NCI-H748 (cell line): ENCODE measurements at regions not wholly inside any gene's neighbourhood (a gene's known extent, or its start where the extent isn't known, plus 50 kb on each side); places are given as distances from the start of the nearest gene placed in this dataset.

Experiments used
- DNase-seq: peaks from one replicate; lab custom pipeline; 2025; ENCODE audit not compliant: unreplicated experiment; lab: John Stamatoyannopoulos, UW

DNA sequence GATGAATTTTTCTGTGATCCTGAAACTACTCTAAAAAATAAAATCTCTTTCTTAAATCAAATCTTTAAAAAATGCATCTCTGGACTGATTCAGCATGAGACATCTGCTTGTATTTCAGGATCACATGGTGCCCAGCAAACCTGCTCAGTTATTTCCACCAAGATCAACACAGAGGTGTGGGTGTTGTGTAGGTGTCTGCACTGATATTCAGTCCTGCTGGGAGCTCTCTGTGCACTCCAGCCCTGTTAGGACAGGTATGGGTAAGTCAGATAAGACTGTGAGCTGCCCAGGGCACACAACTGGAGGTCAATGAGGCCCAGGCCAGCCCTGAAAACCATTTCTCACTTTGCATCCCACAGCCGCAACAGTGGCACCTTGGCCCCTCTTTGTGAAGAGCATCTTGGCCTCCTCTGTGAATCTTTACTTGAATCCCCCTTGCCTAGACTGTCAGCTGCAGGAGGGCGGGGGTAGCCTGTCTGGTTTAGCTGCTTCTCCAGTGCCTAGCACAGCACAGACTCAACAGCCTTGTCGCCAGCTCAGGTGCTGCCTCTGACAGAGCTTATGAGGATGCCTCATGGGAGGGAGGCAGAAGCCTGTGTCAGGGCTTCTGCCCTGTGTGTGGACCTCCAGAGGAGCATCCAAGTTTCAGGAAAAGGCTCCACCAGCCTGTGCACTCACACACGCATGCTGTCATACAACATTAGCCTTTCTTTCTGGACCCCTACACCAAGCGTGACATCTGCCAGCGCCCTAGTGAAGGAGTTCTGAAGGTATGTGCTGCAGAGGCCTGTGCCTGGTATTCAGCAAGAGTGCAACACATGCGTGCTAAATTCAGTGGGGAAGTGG, 187.6 kb upstream of the CST7 start:
- no peak for DNase-seq

DNA sequence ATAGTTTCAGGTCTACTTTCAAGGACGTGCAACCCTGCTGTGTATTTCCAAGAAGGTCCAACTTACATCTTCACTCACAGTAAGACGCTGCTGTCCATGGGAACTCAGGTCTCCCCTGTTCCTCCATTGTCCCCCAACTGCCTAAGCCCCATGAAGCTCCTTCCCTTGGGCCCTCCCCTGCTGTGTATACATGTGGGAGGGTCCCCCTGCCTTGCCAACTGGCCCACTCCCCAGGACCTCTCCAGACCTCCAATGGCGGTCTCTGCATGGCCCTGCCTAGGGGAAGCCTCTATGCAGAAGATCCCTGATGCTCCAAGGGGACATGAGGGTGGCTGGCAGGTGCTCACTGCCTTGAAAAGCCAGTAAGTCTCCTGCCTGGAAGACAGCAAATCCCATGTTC, 186.7 kb upstream of the CST7 start:
- DNase-seq, result no peak

GRCh38 chr20:24762791-24763350, 186.2 kb upstream of the CST7 start:
- no peak for DNase-seq

DNA sequence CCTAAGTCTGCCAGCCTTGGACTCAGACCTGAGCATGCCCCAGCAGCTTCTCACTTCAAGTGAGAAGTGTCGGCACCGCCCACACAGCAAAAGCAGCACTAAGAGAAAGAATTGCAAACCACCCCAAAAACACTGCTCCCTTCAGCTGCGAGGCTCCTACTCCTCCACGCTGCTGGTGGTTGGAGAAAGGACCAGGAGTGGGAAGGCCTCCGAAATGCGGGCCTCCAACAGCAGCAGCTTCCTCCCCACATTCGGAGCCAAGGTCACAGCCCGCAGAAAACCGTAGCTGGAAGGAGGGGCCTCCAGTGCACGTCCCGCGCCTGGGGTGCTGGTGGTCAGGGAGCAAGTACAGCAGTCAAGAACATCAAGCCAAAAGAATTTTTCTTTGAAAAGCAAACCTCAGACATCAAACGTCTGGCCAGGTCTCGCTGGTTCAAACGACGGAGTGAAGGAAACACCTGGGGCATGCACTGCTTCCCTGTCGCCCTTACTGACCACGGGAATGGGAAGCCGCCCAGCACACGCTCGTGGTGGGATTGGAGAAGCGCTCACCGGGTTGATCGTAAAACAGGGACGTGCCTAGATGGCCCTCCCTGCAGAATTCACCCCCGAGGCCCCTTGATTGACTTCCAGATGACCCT, 185.6 kb upstream of the CST7 start:
- no peak for DNase-seq

DNA sequence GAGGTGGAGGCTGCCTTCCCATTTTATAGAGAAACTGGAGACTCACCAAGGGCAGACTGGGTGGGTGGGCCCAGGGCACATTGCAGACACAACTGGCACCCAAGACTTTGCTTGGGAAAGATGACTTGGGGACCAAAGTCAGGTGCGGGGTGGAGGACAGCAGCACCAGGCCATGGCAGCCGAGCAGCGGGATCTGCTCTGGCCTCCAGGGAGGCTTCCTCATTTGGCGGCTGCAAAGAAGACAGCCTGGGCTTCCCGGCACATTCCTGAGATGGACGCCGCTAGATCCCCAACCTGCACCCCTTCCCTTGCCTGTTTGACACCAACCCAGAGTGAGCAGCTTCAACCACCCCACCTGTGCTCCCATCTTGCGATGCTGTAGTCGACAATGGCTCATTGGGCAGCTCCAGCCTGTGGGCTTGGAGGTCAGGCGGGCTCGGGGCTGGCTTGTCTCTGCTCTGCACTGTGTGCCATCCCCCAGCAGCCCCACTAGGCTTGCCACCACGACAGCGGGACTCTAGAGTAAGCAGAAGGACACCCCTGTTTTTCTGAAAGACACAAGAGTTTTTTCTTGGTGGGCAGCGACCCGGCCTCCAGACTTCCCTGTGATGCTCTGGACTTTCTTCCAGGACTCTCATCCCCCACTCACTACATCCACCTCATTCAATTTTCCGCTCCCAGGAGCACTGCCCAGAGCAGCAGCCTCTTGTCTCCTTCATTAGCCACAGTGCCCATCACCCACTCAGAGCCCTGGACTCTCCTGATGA, 184.9 kb upstream of the CST7 start:
- DNase-seq, result no peak

DNA sequence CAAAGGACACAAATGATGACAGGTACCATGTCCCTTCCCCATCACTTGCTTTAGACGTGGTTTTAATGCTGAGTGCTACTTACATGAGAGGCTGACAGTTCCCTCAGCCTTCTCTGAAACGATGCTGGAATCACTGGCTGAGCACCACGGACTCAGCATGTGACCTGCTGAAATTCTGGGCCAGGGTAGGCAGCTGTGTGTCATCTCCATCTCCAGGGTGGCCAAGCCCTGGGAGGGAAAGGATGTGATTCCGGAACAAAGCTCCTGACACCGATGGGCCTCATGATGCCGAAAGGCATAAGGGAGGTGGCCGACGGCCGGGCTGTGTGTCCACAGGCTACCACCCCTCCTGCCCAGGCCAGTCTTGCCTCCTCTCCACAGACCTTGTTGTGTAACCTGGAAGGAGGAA, 184.3 kb upstream of the CST7 start:
- DNase-seq, result no peak

GRCh38 chr20:24765316-24766142, 183.5 kb upstream of the CST7 start:
- DNase-seq, result no peak

GRCh38 chr20:24766143-24766527, 182.9 kb upstream of the CST7 start:
- no peak for DNase-seq

GRCh38 chr20:24766826-24767622, 182.0 kb upstream of the CST7 start:
- DNase-seq, result no peak

GRCh38 chr20:24767623-24768100, 181.4 kb upstream of the CST7 start:
- DNase-seq, result no peak

DNA sequence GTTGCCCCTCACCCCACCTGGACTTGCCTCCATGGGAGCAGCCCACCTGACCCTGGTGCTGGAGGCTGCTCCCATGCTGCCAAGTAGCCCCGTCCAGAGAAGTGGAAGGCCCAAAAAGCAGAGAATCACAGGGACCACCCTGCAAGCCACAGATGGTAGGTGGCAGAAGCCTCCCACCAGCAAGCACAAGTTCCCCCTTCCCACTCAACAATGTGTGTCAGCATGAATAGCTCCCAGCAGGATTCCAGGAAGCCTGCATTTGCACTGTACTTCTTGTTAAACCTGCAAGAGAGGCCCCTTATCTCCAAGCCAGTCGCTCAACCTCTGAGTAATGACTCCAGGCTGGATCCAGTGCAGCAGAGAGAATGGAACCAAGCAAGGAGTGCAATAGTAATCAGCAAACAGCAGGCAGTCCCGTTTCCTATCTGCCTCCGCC, 180.8 kb upstream of the CST7 start:
- DNase-seq, result no peak

- DNase-seq, result no peak
Measured at GRCh38 chr20:24768713-24769601, 180.1 kb upstream of the CST7 start.

DNA sequence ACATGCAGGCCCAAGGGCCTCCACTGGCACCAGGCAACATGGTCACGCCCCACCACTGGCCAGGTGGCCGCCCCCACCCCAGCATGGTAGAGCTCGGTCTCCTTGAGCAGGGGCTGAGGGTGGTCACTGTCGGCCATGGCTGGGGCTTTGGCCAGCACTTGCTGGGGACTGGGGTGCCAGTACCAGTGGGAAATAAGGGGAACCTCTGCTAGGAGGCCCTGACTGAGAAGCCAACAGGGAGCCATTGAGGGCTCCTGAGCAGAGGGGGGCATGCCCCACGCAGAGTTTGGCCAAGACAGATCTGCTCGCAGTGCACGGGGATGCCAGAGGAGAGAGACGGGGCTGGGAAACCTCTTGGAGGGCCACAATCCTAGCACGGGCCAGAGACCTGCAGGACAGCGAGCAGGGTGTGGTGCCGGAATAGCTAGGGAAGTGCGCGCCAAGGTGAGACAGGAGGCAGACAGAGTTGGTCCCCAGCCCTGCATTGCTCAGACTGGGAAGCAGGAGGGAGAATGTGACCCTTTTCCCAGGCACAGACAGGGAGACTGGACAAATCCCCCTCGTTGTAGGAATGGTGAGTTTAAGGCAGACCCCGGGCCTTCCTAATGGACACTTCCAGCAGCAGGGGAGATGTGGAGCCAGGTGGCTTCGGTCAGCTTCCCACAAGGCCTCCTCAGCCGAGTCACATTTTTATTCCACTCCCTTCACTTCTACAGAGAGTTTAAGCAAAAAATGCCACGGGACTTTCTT, 179.0 kb upstream of the CST7 start:
- no peak for DNase-seq

DNA sequence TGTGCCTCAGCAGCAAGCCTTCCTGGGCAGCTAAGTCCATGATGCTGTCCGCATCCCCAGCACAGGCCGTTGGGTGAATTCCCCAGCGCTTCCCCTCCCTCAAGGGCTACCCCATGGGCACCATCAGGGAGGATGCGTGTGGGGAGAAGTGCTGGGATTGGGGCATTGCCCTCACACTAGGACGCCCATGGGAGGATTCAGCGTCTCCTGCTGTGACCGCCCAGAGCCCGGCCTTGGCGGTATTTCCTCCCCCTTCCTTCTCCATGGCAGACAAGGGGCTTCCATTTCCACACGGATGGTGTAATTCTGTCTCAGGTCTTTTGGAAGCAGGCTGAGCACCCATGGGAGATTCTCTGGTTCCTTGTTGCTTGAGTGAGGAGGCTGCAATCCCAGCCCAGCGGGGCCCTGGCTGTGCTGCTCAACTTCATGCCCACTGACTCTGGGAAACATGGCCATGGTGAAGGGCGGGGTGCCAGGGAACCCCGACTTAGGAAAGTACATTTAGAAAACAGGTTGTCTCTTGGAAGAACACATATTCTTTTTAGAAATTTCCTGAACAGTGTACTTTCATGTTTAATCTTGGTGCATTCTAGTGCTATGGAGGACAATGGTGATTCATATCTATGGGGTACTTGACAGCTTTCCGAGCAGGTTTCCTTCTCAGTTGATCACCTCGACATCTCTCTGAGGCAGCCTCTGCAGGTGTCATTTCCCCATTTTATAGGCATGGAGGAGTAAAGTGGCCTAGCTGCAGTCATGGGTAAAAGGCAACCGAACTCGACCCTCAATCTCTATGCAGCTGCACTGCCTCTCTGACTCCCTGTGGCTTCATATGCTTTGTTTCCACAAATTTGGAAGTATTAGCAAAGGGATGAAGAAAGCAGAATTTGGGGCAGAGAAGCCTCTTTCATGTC, 178.2 kb upstream of the CST7 start:
- DNase-seq, result no peak

GRCh38 chr20:24771542-24772061, 177.5 kb upstream of the CST7 start:
- no peak for DNase-seq

GRCh38 chr20:24772667-24773066, 176.4 kb upstream of the CST7 start:
- no peak for DNase-seq

DNA sequence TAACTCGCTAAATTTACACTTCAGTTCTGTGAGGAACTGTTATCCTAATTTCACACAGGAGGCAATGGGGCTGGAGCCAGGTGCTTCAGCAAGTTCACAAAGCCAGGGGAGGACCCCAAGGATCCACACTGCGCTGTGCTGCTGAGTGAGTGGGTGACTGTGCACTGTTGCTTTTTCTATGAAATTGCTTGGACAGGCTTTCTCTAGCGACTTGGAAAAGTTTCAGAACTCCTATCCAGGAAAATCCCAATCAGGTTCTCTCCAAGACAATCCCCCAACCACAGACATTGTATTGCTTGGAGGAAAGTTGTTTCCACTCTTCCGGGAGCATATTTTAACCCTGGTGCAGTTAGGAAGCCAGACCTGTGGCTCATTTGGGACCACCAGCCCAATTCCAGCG, 175.9 kb upstream of the CST7 start:
- no peak for DNase-seq
